ENCODE measurements at regions not wholly inside any gene's neighbourhood (a gene's known extent, or its start where the extent isn't known, plus 50 kb on each side); places are given as distances from the start of the nearest gene placed in this dataset.

DNA sequence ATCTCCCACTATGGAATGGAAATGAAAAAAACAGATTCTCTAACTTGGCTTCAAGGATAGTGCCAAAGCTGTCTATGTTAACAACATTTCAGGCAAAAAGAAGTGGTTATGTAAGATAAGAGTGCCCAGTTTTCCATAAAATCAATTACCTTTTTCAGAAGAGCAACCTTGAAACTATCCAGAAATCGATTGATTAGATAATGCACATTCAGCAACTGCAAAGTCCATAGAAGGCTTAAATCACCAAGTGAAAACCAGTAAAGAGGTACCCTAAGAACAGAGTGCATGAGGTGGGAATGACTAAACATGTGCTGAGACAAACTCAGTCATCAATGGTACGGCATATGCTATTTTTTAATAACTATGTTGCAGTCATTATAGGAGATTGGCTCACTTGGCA lies 71.9 kb upstream of the TNKS2 start:
- no peak for DNase-seq (ENCODE audit: low read depth)
- in situ Hi-C loops (cut with HindIII; ENCODE audit: low sequenced_read_pairs) = no loop called here
- TF ChIP-seq CTCF (IDR thresholded peaks at IDR 0.05; ENCODE audit: low read depth, low read length, missing control alignments) = no peak
- no peak overlapping the region for H3K4me3 ChIP-seq (ENCODE audit: low read depth, low read length)

GRCh38 chr10:91724933-91725332 lies 73.3 kb upstream of the TNKS2 start:
- no peak for DNase-seq (ENCODE audit: low read depth)
- in situ Hi-C loops (cut with HindIII; ENCODE audit: low sequenced_read_pairs) = no loop called here

DNA sequence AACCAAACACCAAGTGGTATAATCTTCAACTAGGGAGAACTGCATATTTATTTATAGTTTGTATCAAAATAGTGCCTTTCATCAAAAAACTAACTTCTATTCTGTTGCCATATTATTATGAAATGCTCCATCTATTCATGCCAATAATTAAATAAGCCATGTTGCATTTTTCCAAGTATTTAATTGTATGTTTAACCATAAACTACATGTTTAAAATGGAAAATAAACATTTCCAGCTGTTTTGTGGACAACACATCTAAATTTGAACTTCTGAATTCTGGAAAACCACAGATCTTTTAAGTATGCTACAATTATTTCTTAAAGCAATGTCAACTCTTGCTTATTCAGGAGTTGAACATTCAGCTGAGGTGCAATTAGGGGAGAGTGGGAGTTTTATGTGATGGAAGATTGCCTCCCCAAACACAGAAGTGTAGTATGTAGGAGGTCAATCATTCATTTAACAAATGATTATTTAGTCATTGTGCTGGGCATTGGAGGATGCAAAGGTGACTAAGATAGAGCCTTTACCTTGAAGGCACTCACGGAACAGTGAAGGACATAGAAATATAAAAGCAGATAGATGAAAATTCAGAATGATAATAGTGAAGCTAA lies 80.7 kb upstream of the PPP1R3C start:
- no peak for DNase-seq (ENCODE audit: low read depth)
- in situ Hi-C loops (cut with HindIII; ENCODE audit: low sequenced_read_pairs) = no loop called here
- H3K4me3 ChIP-seq (ENCODE audit: low read depth, low read length) = no peak overlapping the region
- no peak for TF ChIP-seq CTCF (IDR thresholded peaks at IDR 0.05; ENCODE audit: low read depth, low read length, missing control alignments)

More at GRCh38 chr10:91724933-91725332, 73.3 kb upstream of the TNKS2 start:
- H3K4me3 ChIP-seq (ENCODE audit: low read depth, low read length) = no peak overlapping the region
- TF ChIP-seq CTCF (IDR thresholded peaks at IDR 0.05; ENCODE audit: low read depth, low read length, missing control alignments) = no peak

DNA sequence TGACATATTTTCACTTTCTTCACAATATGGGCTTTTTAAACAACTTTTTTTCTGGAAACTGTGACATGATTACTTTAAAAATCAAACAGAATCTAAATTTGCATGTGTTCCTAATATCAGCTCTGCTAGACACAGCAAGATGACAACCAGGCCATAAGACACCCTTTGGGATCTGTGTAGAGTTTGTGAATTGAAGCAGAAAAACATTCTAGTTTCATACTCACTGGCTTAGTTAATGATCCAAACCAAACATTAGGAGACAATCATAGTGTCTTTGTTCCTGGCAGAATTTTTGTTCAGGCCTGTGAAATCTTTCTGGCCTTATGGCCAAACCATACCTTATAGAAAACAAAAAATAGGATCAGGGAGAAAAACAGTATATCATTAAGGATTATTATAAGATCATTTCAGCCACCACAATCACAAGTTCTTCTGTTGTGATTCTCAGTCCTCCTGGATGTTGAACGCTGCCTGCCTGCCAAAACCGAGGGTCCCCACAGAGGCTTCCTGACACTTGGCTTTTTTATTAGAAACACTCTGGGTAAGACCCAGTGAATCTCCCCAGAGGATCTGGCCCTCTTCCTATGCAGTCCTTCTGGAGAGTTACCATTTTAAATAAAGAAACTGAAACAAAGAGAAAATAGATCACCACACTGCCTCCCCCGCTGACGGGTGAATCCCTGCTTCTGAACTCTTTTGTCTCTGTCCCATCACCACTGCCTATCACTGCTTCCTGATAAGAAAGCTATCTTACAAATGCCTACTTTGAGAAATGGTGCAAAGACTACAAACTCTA lies 79.2 kb upstream of the PPP1R3C start:
- H3K4me3 ChIP-seq (ENCODE audit: low read depth, low read length) = no peak overlapping the region
- no peak for DNase-seq (ENCODE audit: low read depth)
- no peak for TF ChIP-seq CTCF (IDR thresholded peaks at IDR 0.05; ENCODE audit: low read depth, low read length, missing control alignments)
- in situ Hi-C loops (cut with HindIII; ENCODE audit: low sequenced_read_pairs) = no loop called here

GRCh38 chr10:91709394-91709798 lies 76.5 kb upstream of the PPP1R3C start:
- in situ Hi-C loops (cut with HindIII; ENCODE audit: low sequenced_read_pairs) = no loop called here
- H3K4me3 ChIP-seq (ENCODE audit: low read depth, low read length) = no peak overlapping the region
- DNase-seq (ENCODE audit: low read depth) = peak; percentile 22
- TF ChIP-seq CTCF (IDR thresholded peaks at IDR 0.05; ENCODE audit: low read depth, low read length, missing control alignments) = no peak

- no peak overlapping the region for H3K4me3 ChIP-seq (ENCODE audit: low read depth, low read length)
- in situ Hi-C loops (cut with HindIII; ENCODE audit: low sequenced_read_pairs) = no loop called here
- no peak for DNase-seq (ENCODE audit: low read depth)
- no peak for TF ChIP-seq CTCF (IDR thresholded peaks at IDR 0.05; ENCODE audit: low read depth, low read length, missing control alignments)
Observed at GRCh38 chr10:91708174-91708861, 75.4 kb upstream of the PPP1R3C start.
